Activated CD8-positive, alpha-beta memory T cell treated with anti-CD3 and anti-CD28 coated beads for 48 hours (primary cell): ENCODE measurements at regions not wholly inside any gene's neighbourhood (a gene's known extent, or its start where the extent isn't known, plus 50 kb on each side); places are given as distances from the start of the nearest gene placed in this dataset.

Source experiments
- DNase-seq, 3 experiments: peaks; one replicate each; pipeline ENCODE4 v3.0.0-alpha.2; 2020; ENCODE audit warnings: low read depth in 2 of 3, low spot score in 2 of 3

GRCh38 chrX:39816871-39817731 is 280.7 kb downstream of the BCOR start:
- DNase-seq = no peak

GRCh38 chrX:39817754-39818470 is 279.8 kb downstream of the BCOR start:
- no peak for DNase-seq

- DNase-seq = no peak
These were observed 279.0 kb downstream of the BCOR start for GRCh38 chrX:39818750-39819149.

GRCh38 chrX:39819921-39820849 is 277.6 kb downstream of the BCOR start:
- DNase-seq = no peak

- no peak for DNase-seq
These were observed 276.6 kb downstream of the BCOR start for GRCh38 chrX:39820938-39821708.

- no peak for DNase-seq
These were observed 276.1 kb downstream of the BCOR start for GRCh38 chrX:39821709-39822095.

GRCh38 chrX:39822133-39822748 is 275.5 kb downstream of the BCOR start:
- no peak for DNase-seq

GRCh38 chrX:39823424-39823823 is 274.3 kb downstream of the BCOR start:
- DNase-seq = no peak

- no peak for DNase-seq
These were observed 273.9 kb downstream of the BCOR start for GRCh38 chrX:39823854-39824253.

GRCh38 chrX:39826813-39827543 is 270.8 kb downstream of the BCOR start:
- DNase-seq = no peak

- DNase-seq = no peak
These were observed 269.8 kb downstream of the BCOR start for GRCh38 chrX:39827951-39828350.

GRCh38 chrX:39828971-39829370 is 268.8 kb downstream of the BCOR start:
- DNase-seq = no peak

- no peak for DNase-seq
These were observed 267.8 kb downstream of the BCOR start for GRCh38 chrX:39829965-39830364.

- DNase-seq = no peak
These were observed 267.3 kb downstream of the BCOR start for GRCh38 chrX:39830414-39830813.

- no peak for DNase-seq
These were observed 265.5 kb downstream of the BCOR start for GRCh38 chrX:39832211-39832610.

GRCh38 chrX:39834600-39834999 is 263.2 kb downstream of the BCOR start:
- no peak for DNase-seq

- DNase-seq = no peak
These were observed 262.5 kb downstream of the BCOR start for GRCh38 chrX:39835241-39835640.

- no peak for DNase-seq
These were observed 262.0 kb downstream of the BCOR start for GRCh38 chrX:39835776-39836175.

- no peak for DNase-seq
These were observed 260.8 kb downstream of the BCOR start for GRCh38 chrX:39836802-39837420.
